ENCODE measurements at regions not wholly inside any gene's neighbourhood (a gene's known extent, or its start where the extent isn't known, plus 50 kb on each side); places are given as distances from the start of the nearest gene placed in this dataset.

DNA sequence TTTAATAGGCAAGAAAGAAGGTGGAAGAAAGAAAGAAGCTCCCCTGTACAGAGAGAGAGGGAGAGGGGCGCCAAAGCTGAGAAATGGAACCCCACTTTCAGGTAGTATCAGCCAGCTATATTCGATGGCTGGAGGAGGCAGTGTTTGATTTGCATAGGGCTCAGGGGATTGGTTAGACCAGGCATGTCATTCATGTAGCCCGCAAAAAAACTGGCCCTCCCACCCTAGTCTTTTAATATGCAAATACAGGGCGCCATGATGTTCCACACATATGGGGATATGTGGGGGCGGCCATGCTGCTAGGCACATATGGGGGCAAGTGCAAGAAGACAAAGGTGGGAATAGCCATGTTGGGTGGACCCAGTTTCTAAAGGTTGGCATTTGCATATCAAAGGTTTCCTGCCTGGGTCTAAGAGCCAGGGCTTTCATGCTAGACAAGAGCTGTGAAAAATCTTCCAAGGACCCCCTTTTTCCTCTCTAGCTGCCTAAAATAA is 174.4 kb upstream of the ADRA1B start:
- TF ChIP-seq CTCF (conservative IDR thresholded peaks at IDR 0.05; ENCODE audit: low read depth, low read length) = no peak
- DNase-seq (ENCODE audit: low read depth) = no peak
- H3K4me3 ChIP-seq (ENCODE audit: low read length) = no peak overlapping the region

DNA sequence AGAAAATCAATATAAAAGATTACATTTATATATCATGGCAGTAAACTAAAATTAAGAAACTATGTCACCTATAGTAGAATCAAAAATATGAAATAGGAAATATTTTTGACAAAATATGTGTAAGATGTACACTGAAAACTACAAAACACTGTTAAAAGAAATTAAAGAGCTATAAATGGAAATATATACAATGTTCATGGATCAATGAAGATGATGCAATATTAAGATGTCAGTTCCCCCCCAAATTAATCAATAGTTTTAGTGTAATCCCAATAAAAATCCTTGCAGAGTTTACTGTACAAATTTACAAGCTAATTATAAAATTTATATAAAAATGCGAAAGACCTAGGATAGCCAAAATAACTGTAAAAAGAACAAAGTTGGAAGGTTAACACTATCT is 173.0 kb upstream of the ADRA1B start:
- no peak overlapping the region for H3K4me3 ChIP-seq (ENCODE audit: low read length)
- TF ChIP-seq CTCF (conservative IDR thresholded peaks at IDR 0.05; ENCODE audit: low read depth, low read length) = no peak
- DNase-seq (ENCODE audit: low read depth) = no peak

GRCh38 chr5:159746707-159747106 is 169.6 kb upstream of the ADRA1B start:
- no peak overlapping the region for H3K4me3 ChIP-seq (ENCODE audit: low read length)
- no peak for TF ChIP-seq CTCF (conservative IDR thresholded peaks at IDR 0.05; ENCODE audit: low read depth, low read length)
- no peak for DNase-seq (ENCODE audit: low read depth)

- TF ChIP-seq CTCF (conservative IDR thresholded peaks at IDR 0.05; ENCODE audit: low read depth, low read length) = no peak
- no peak for DNase-seq (ENCODE audit: low read depth)
- no peak overlapping the region for H3K4me3 ChIP-seq (ENCODE audit: low read length)
Measured at GRCh38 chr5:159749146-159749545, 167.1 kb upstream of the ADRA1B start.

DNA sequence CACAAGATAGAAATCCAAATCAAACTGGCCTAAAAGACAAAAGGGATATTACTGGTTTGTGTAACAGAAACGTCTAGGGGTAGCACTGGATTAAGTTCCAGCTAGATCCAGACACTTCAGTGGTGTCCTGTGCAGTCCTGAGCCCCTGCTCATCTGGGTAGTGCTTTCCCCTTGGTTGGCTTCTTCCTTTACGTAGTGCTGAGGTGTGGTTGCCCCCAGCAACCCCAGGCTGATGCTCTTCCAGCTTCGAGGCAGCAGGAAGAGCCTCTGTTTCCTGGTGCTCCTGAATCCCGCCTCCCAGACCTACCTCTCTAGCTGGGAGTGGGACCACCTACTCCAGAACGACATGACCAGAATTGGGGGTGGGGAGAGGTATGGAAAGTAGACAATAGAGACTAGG is 166.1 kb upstream of the ADRA1B start:
- no peak overlapping the region for H3K4me3 ChIP-seq (ENCODE audit: low read length)
- no peak for TF ChIP-seq CTCF (conservative IDR thresholded peaks at IDR 0.05; ENCODE audit: low read depth, low read length)
- DNase-seq (ENCODE audit: low read depth) = no peak

DNA sequence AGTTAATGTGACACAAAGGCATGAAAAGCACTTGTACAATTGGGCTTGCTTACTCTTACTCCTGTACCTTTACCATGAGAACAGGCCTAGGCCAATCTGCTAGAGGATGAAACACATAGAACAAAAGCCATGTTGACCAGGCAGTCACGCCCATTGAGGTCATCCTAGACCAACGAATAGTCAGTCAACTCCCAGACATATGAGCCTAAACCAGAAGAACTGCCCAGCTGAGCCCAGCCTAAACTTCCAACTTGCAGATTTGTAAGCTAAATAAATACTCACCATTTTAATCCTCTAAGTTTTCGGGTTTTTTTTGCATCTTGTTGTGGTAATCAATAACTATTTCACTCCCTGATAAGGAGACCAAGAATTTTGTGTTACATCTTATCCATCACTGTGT is 164.8 kb upstream of the ADRA1B start:
- DNase-seq (ENCODE audit: low read depth) = no peak
- no peak for TF ChIP-seq CTCF (conservative IDR thresholded peaks at IDR 0.05; ENCODE audit: low read depth, low read length)
- H3K4me3 ChIP-seq (ENCODE audit: low read length) = no peak overlapping the region

GRCh38 chr5:159752622-159753275 is 163.5 kb upstream of the ADRA1B start:
- TF ChIP-seq CTCF (conservative IDR thresholded peaks at IDR 0.05; ENCODE audit: low read depth, low read length) = no peak
- no peak overlapping the region for H3K4me3 ChIP-seq (ENCODE audit: low read length)

More at GRCh38 chr5:159752622-159753275, 163.5 kb upstream of the ADRA1B start:
- DNase-seq (ENCODE audit: low read depth) = no peak

Data from retinal pigment epithelial cell (primary cell).